ENCODE measurements at regions not wholly inside any gene's neighbourhood (a gene's known extent, or its start where the extent isn't known, plus 50 kb on each side); places are given as distances from the start of the nearest gene placed in this dataset.

DNA sequence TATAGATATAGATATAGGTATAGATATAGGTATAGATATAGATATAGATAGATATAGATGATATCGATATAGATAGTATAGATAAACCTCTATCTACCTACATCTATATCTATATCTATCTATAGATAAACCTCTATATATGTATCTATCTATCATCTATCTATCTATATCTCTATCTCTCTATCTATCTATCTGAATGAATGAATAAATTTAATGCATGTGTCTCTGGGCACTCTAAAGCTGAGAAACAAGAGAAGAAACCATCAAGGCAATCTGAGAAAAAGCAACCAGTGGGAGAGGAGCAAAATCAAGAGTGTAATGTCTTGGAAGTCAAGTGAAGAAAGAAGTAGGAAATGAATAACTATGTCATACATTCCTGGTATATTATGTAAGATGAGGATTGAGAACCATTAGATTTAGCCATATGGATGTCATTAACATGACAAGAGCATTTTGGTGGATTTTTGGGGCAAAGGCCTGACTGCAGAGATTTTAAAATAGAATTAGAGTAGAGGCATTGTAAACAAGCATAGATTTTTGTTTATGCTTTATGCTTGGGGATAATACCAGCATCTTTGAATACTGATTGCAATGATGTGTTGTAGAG, 1262.7 kb upstream of the MIR17HG start:
- Histone ChIP-seq H3K9me3 (no peaks in the 10 kb centered on the region), H3K27ac (no peak overlapping the region), H3K36me3 (no peaks in the 10 kb centered on the region), H3K4me1 (no peaks in the 10 kb centered on the region), H3K27me3 (no peaks in the 10 kb centered on the region), H3K4me3 (replicated peaks in 1 of 3) (no peak overlapping the region)
- TF ChIP-seq, protein P1, sequence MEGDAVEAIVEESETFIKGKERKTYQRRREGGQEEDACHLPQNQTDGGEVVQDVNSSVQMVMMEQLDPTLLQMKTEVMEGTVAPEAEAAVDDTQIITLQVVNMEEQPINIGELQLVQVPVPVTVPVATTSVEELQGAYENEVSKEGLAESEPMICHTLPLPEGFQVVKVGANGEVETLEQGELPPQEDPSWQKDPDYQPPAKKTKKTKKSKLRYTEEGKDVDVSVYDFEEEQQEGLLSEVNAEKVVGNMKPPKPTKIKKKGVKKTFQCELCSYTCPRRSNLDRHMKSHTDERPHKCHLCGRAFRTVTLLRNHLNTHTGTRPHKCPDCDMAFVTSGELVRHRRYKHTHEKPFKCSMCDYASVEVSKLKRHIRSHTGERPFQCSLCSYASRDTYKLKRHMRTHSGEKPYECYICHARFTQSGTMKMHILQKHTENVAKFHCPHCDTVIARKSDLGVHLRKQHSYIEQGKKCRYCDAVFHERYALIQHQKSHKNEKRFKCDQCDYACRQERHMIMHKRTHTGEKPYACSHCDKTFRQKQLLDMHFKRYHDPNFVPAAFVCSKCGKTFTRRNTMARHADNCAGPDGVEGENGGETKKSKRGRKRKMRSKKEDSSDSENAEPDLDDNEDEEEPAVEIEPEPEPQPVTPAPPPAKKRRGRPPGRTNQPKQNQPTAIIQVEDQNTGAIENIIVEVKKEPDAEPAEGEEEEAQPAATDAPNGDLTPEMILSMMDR (IDR thresholded peaks at IDR 0.05), result no peak
- no peak for TF ChIP-seq POLR2A (IDR thresholded peaks at IDR 0.05)
- intact Hi-C loops (cut with DNase I), result no loop called here
- WGBS, 2 donors, result 94 to 97% methylated on average over 1 of the region's 1 CpG
- DNase-seq, result no peak

DNA sequence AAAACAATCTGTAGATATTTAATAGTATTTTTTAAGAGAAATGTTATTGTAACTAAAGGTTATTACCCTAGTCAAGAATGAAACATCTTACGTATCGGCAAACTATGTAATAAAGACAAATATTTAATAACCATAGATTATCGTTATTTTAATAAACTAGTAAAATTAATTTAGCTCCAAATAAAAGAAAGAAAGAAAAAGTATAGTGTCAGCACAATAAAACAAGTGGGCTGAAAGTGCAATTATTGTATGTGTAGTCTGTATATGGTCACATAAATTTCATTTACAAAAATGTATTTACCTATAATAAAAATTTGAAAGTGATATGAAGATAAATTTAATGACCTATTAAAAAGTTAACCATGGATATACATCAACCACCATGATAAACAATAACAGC, 1258.4 kb upstream of the MIR17HG start:
- 96 to 98% methylated on average over 3 of the region's 3 CpGs for WGBS, 2 donors

DNA sequence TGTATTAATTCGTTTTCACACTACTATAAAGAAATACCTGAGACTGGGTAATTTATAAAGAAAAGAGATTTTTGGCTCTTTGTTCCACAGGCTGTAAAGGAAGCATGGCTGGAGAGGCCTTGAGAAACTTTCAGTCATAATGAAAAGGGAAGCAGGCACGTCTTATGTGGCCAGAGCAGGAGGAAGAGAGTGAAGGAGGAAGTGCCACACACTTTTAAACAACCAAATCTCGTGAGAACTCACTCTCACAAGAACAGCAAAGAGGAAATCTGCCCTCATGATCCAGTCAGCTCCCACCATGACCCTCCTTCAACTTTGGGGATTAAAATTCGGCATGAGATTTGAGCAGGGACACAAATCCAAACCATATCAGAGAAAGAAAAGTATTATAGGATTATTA, 1255.9 kb upstream of the MIR17HG start:
- Histone ChIP-seq H3K27me3 (no peaks in the 10 kb centered on the region), H3K4me3 (replicated peaks in 1 of 3) (no peak overlapping the region), H3K36me3 (no peaks in the 10 kb centered on the region), H3K9me3 (no peaks in the 10 kb centered on the region), H3K4me1 (no peaks in the 10 kb centered on the region), H3K27ac (no peak overlapping the region)
- intact Hi-C loops (cut with DNase I), result no loop called here
- 67% methylated on average over 4 of the region's 4 CpGs for WGBS, 2 donors
- no peak for DNase-seq
- TF ChIP-seq POLR2A (IDR thresholded peaks at IDR 0.05), result no peak
- TF ChIP-seq, protein P1 (IDR thresholded peaks at IDR 0.05), result no peak

More for the DNA sequence above, 1258.4 kb upstream of the MIR17HG start:
- Histone ChIP-seq H3K4me3 (replicated peaks in 1 of 3) (no peak overlapping the region), H3K27me3 (no peaks in the 10 kb centered on the region), H3K4me1 (no peaks in the 10 kb centered on the region), H3K36me3 (no peaks in the 10 kb centered on the region), H3K9me3 (no peaks in the 10 kb centered on the region), H3K27ac (no peak overlapping the region)
- no peak for DNase-seq
- intact Hi-C loops (cut with DNase I), result no loop called here
- no peak for TF ChIP-seq POLR2A (IDR thresholded peaks at IDR 0.05)
- TF ChIP-seq, protein P1 (IDR thresholded peaks at IDR 0.05), result no peak

DNA sequence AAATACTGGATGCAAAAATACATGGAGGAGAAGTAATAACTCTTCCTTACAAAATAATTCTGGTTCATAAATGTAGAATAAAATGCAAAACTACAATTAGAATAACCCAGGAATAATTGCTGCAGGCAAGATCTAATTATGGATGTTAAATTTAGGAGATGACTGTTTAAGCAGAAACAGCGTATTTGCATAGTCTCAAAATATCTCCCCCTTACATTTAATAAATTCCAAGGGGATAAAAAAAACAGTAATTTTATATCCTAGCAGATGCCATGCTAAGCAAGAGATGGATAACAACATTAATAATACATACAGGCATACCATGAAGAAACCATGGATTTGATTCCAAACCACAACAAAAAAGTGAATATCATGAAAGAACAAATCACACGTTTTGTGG, 1253.1 kb upstream of the MIR17HG start:
- Histone ChIP-seq H3K9me3 (no peaks in the 10 kb centered on the region), H3K4me1 (no peaks in the 10 kb centered on the region)
- intact Hi-C loops (cut with DNase I), result no loop called here

DNA sequence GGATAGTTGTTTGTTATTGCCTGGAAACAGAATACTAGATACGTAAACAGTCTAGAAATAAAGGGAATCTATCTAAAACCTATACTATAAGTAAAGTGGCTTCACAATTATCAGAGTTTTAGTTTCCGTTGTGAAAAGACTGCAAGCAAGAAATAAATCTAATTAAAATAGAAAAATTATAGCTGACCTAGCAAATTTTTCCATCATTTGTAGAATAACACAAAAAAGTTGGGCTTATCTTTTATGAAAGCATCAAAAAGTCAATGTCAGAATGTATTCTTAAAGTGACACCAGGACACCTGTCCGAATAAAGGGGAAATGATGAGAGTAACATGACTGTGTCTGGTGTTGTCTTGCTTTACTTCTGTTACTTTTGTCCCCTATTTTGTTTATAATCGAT, 1248.9 kb upstream of the MIR17HG start:
- no peak for TF ChIP-seq POLR2A (IDR thresholded peaks at IDR 0.05)
- TF ChIP-seq, protein P1 (IDR thresholded peaks at IDR 0.05), result no peak
- Histone ChIP-seq H3K27me3 (no peaks in the 10 kb centered on the region), H3K4me3 (replicated peaks in 1 of 3) (no peak overlapping the region), H3K9me3 (no peaks in the 10 kb centered on the region), H3K27ac (no peak overlapping the region), H3K36me3 (no peaks in the 10 kb centered on the region), H3K4me1 (no peaks in the 10 kb centered on the region)
- intact Hi-C loops (cut with DNase I), result no loop called here
- WGBS, 2 donors, result 89 to 92% methylated on average over 4 of the region's 4 CpGs
- DNase-seq, result no peak

More for the DNA sequence above, 1253.1 kb upstream of the MIR17HG start:
- no peak overlapping the region for H3K4me3 ChIP-seq (replicated peaks in 1 of 3)
- no peaks in the 10 kb centered on the region for H3K27me3 ChIP-seq
- TF ChIP-seq, protein P1 (IDR thresholded peaks at IDR 0.05), result no peak
- no peak for TF ChIP-seq POLR2A (IDR thresholded peaks at IDR 0.05)
- no peaks in the 10 kb centered on the region for H3K36me3 ChIP-seq
- WGBS, 2 donors, result 87 to 91% methylated on average over 2 of the region's 2 CpGs
- no peak overlapping the region for H3K27ac ChIP-seq
- DNase-seq, result no peak

Data from thyroid gland (tissue), 4 donors.